SK-N-MC (cell line): ENCODE measurements at regions not wholly inside any gene's neighbourhood (a gene's known extent, or its start where the extent isn't known, plus 50 kb on each side); places are given as distances from the start of the nearest gene placed in this dataset.

Source experiments
- EZH2 ChIP-seq: fragments of 200-600 bp; sonication (generic); IDR thresholded peaks from one replicate; pipeline ENCODE4 v1.6.1; 2017; ENCODE audit warnings: antibody characterized with exemption
- POLR2AphosphoS5 ChIP-seq: IDR thresholded peaks from 2 replicates; pipeline ENCODE4 v1.6.1; 2012; ENCODE audit warnings: mild to moderate bottlenecking, low read depth, low read length, borderline replicate concordance

- TF ChIP-seq EZH2 (no peak), POLR2AphosphoS5 (no peak)
These were observed 437.4 kb downstream of the MEIS1 start for GRCh38 chr2:66872081-66872985.
